ENCODE measurements at regions not wholly inside any gene's neighbourhood (a gene's known extent, or its start where the extent isn't known, plus 50 kb on each side); places are given as distances from the start of the nearest gene placed in this dataset.

DNA sequence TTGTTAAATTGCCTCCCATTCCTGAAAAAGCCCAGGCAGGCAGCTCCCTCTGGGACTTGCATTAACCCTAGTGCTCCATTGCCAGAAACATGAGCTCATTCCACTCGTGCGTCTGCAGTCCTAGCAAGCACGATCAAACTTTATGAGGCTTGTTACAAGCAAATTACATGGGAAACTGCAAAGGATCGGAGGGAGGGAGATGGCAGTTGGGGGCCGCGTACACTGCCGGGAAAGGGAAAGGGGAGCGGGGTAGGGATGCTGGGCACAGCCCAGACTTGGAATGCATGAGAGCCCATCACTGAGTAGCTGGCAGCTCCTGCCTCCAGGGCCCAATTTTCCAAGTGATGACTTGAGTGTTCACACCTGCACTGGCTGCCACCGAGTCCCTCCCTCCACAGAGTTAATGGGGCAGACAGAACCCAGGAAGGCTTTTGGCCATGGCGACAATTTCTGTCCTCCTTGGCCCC lies 169.9 kb downstream of the BRINP2 start:
- no peak for TF ChIP-seq CTCF (conservative IDR thresholded peaks at IDR 0.05)
- DNase-seq (ENCODE audit: low read depth, low spot score): no peak
- Mint-ChIP-seq H3K9me3 (no peaks in the 10 kb centered on the region), H3K36me3 (ENCODE audit: low read depth) (no peaks in the 10 kb centered on the region), H3K4me3 (no peak overlapping the region), H3K27me3 (ENCODE audit: low read depth) (no peaks in the 10 kb centered on the region), H3K4me1 (peaks cover 17% of the 10 kb centered on the region), H3K27ac (ENCODE audit: unreplicated experiment) (no peak overlapping the region)

GRCh38 chr1:177338376-177338775 lies 167.6 kb downstream of the BRINP2 start:
- Mint-ChIP-seq H3K4me1 (peaks cover 8% of the 10 kb centered on the region), H3K27ac (ENCODE audit: unreplicated experiment) (no peak overlapping the region), H3K4me3 (no peak overlapping the region), H3K36me3 (ENCODE audit: low read depth) (no peaks in the 10 kb centered on the region), H3K27me3 (ENCODE audit: low read depth) (no peaks in the 10 kb centered on the region), H3K9me3 (no peaks in the 10 kb centered on the region)
- no peak for TF ChIP-seq CTCF (conservative IDR thresholded peaks at IDR 0.05)
- no peak for DNase-seq (ENCODE audit: low read depth, low spot score)

DNA sequence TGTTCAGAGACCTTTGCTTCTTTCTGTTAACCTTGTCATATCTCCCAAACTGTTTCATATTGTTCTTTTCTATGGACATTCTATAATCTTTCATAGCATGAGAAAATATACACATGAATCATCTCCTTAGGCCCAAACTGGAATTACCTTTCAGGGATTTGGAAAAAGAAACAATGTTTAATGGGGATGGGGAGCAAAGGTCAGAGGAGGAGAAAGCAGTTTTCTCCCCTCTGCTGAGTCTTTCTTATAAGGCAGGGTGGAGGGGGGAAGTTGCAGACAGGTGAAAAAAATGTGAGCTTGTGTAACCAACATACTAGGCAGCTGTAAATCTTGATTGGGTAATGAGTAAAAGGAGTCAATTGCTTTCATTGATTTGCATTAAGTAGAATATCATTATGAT lies 164.1 kb downstream of the BRINP2 start:
- Mint-ChIP-seq H3K4me1 (no peaks in the 10 kb centered on the region), H3K36me3 (ENCODE audit: low read depth) (no peaks in the 10 kb centered on the region), H3K27ac (ENCODE audit: unreplicated experiment) (no peak overlapping the region), H3K4me3 (no peak overlapping the region), H3K9me3 (no peaks in the 10 kb centered on the region), H3K27me3 (ENCODE audit: low read depth) (no peaks in the 10 kb centered on the region)
- no peak for TF ChIP-seq CTCF (conservative IDR thresholded peaks at IDR 0.05)
- no peak for DNase-seq (ENCODE audit: low read depth, low spot score)

GRCh38 chr1:177333936-177334595 lies 163.3 kb downstream of the BRINP2 start:
- Mint-ChIP-seq H3K36me3 (ENCODE audit: low read depth) (no peaks in the 10 kb centered on the region), H3K27ac (ENCODE audit: unreplicated experiment) (no peak overlapping the region), H3K4me1 (no peaks in the 10 kb centered on the region), H3K27me3 (ENCODE audit: low read depth) (no peaks in the 10 kb centered on the region), H3K9me3 (no peaks in the 10 kb centered on the region), H3K4me3 (no peak overlapping the region)
- no peak for DNase-seq (ENCODE audit: low read depth, low spot score)
- TF ChIP-seq CTCF (conservative IDR thresholded peaks at IDR 0.05): peak; percentile 44
